ENCODE measurements at regions not wholly inside any gene's neighbourhood (a gene's known extent, or its start where the extent isn't known, plus 50 kb on each side); places are given as distances from the start of the nearest gene placed in this dataset.

DNA sequence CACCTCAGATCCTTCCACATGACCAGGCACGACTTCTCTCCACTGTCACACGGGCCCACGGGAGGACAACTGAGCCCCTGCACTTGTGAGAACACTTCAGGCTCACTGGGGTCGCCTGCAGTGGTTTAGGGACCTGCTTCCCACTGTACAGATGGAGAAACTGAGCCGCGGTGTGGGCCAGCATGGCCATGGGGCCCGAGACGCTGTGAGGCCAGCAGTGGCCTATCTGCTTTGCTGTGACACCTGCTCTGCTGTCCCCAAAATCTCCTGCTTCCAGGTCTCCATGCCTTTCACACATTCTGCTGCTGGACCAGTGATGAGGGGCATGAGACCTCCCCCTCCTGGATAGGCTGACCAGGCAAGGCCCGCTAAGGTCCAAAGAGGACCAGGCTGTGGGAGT lies 75.8 kb upstream of the PAX2 start:
- no peaks in the 10 kb centered on the region for H3K36me3 ChIP-seq (replicated peaks in 1 of 2; ENCODE audit: control insufficient read depth in 1 of 2, insufficient read depth in 2 of 2, low read length in 2 of 2)
- no peak overlapping the region for H3K4me2 ChIP-seq (replicated peaks; ENCODE audit: extremely low read depth, low read length, poor library complexity, severe bottlenecking)
- H3K27me3 ChIP-seq (ENCODE audit: control insufficient read depth in 2 of 2, insufficient read depth in 2 of 2, low read length in 2 of 2) = peaks cover 42 to 70% of the 10 kb centered on the region in 2 donors
- DNase-seq = no peak
- H3K9me3 Mint-ChIP-seq = peaks cover 0 to 5% (median 0%) of the 10 kb centered on the region in 7 donors
- no peaks in the 10 kb centered on the region for H3K4me1 ChIP-seq (ENCODE audit: control insufficient read depth in 1 of 2, insufficient read depth in 2 of 2, low read length in 2 of 2)
- no peaks in the 10 kb centered on the region for H3K36me3 Mint-ChIP-seq
- peak overlapping the region in 1 of 2 donors; percentile 77 for H3K4me3 Mint-ChIP-seq
- WGBS (ENCODE audit: insufficient coverage) = 74% methylated on average over 8 of the region's 9 CpGs
- H3K4me1 Mint-ChIP-seq = peaks cover 3% of the 10 kb centered on the region
- H3K27ac ChIP-seq (ENCODE audit: low read depth in 1 of 2, low read length in 2 of 2) = no peak overlapping the region
- no peak overlapping the region for H2AFZ ChIP-seq (ENCODE audit: insufficient read depth, low read depth, low read length, poor library complexity, severe bottlenecking)
- peaks cover 0 to 10% of the 10 kb centered on the region in 2 donors for H3K9me3 ChIP-seq (replicated peaks in 1 of 2; ENCODE audit: control insufficient read depth in 1 of 2, insufficient read depth in 1 of 2, low read length in 2 of 2)
- H3K27me3 Mint-ChIP-seq (ENCODE audit: low read depth in 3 of 3) = peaks cover 67 to 79% (median 78%) of the 10 kb centered on the region in 3 donors
- no peak overlapping the region for H3K4me3 ChIP-seq (replicated peaks in 1 of 3; ENCODE audit: low read depth in 2 of 3, low read length in 3 of 3)
- no peak overlapping the region for H3K27ac Mint-ChIP-seq
- H4K20me1 ChIP-seq (ENCODE audit: insufficient read depth, low read length) = no peaks in the 10 kb centered on the region
- H3K79me2 ChIP-seq (ENCODE audit: insufficient read depth, low read length) = no peaks in the 10 kb centered on the region
- TF ChIP-seq, protein P1, sequence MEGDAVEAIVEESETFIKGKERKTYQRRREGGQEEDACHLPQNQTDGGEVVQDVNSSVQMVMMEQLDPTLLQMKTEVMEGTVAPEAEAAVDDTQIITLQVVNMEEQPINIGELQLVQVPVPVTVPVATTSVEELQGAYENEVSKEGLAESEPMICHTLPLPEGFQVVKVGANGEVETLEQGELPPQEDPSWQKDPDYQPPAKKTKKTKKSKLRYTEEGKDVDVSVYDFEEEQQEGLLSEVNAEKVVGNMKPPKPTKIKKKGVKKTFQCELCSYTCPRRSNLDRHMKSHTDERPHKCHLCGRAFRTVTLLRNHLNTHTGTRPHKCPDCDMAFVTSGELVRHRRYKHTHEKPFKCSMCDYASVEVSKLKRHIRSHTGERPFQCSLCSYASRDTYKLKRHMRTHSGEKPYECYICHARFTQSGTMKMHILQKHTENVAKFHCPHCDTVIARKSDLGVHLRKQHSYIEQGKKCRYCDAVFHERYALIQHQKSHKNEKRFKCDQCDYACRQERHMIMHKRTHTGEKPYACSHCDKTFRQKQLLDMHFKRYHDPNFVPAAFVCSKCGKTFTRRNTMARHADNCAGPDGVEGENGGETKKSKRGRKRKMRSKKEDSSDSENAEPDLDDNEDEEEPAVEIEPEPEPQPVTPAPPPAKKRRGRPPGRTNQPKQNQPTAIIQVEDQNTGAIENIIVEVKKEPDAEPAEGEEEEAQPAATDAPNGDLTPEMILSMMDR (IDR thresholded peaks at IDR 0.05) = no peak
- intact Hi-C loops (cut with micrococcal nuclease) = loop anchor here in 1 of 2 donors (10.0 kb wide), 1 partner anchor 75 kb away; the partner anchor contains the start of gene PAX2
- H3K9ac ChIP-seq (ENCODE audit: insufficient read depth, low read length, poor library complexity, severe bottlenecking) = no peak overlapping the region

DNA sequence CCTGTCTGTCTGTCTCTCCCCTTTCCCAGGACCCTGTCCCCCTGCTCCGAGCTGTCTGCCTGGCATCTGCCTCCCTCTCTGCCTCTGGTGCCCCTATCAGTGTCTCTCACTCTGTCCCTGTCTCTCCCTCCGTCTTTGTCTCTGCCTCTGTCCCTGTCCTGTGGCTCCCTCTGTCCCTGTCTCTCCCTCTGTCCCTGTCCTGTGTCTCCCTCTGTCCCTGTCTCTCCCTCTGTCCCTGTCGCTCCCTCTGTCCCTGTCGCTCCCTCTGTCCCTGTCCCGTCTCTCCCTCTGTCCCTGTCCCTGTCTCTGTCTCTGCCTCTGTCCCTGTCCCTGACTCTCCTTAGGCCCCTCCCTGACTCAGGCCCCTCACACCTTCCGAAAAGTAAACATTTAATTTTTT lies 75.0 kb upstream of the PAX2 start:
- Mint-ChIP-seq H3K27ac (no peak overlapping the region), H3K4me3 (peak overlapping the region in 1 of 2 donors; percentile 65), H3K9me3 (peaks cover 0 to 5% (median 0%) of the 10 kb centered on the region in 7 donors), H3K4me1 (peaks cover 3% of the 10 kb centered on the region), H3K27me3 (ENCODE audit: low read depth in 3 of 3) (peaks cover 61 to 76% (median 73%) of the 10 kb centered on the region in 3 donors), H3K36me3 (no peaks in the 10 kb centered on the region)
- Histone ChIP-seq H3K27ac (ENCODE audit: low read depth in 1 of 2, low read length in 2 of 2) (no peak overlapping the region), H3K27me3 (ENCODE audit: control insufficient read depth in 2 of 2, insufficient read depth in 2 of 2, low read length in 2 of 2) (peaks cover 41 to 70% of the 10 kb centered on the region in 2 donors), H4K20me1 (ENCODE audit: insufficient read depth, low read length) (no peaks in the 10 kb centered on the region), H3K4me3 (replicated peaks in 1 of 3; ENCODE audit: low read depth in 2 of 3, low read length in 3 of 3) (no peak overlapping the region), H3K9ac (ENCODE audit: insufficient read depth, low read length, poor library complexity, severe bottlenecking) (no peak overlapping the region), H3K4me1 (ENCODE audit: control insufficient read depth in 1 of 2, insufficient read depth in 2 of 2, low read length in 2 of 2) (no peaks in the 10 kb centered on the region), H3K36me3 (replicated peaks in 1 of 2; ENCODE audit: control insufficient read depth in 1 of 2, insufficient read depth in 2 of 2, low read length in 2 of 2) (no peaks in the 10 kb centered on the region), H3K79me2 (ENCODE audit: insufficient read depth, low read length) (no peaks in the 10 kb centered on the region), H2AFZ (ENCODE audit: insufficient read depth, low read depth, low read length, poor library complexity, severe bottlenecking) (no peak overlapping the region), H3K4me2 (replicated peaks; ENCODE audit: extremely low read depth, low read length, poor library complexity, severe bottlenecking) (no peak overlapping the region), H3K9me3 (replicated peaks in 1 of 2; ENCODE audit: control insufficient read depth in 1 of 2, insufficient read depth in 1 of 2, low read length in 2 of 2) (peaks cover 0 to 10% of the 10 kb centered on the region in 2 donors)
- TF ChIP-seq, protein P1 (IDR thresholded peaks at IDR 0.05) = no peak
- no peak for DNase-seq
- intact Hi-C loops (cut with micrococcal nuclease) = no loop called here
- 43% methylated on average over 2 of the region's 6 CpGs for WGBS (ENCODE audit: insufficient coverage)
